NCI-H446 treated with DMSO at 0.1 percent for 48 hours (cell line): ENCODE measurements at regions not wholly inside any gene's neighbourhood (a gene's known extent, or its start where the extent isn't known, plus 50 kb on each side); places are given as distances from the start of the nearest gene placed in this dataset.
"Not testable (repeated sequence)": the region's sequence is repeated elsewhere in the genome, so short reads cannot be mapped to it uniquely, and the experiment has no call there.

Experiments used
- DNase-seq: peaks from one replicate; lab custom pipeline; 2025; lab: John Stamatoyannopoulos, UW

DNA sequence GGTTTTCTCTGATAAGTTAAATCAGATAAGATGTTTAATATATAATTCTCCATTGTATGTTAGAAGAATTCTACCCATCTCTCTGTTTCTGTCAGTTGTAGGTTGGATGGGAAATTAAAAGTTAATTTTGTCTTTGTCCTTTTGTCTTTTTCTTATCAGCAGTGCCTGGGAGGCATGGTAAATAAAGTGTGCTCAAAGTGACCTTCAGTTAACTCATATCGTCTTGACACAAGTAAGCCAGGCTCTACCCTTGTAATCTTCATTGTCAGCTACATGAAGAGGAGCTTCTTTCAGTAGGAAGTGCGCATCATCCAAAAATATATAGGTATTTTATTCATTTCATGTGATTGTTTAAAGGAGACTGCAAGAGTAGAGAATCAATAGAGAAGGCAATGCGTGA lies 138.9 kb upstream of the NRIP1 start:
- no peak for DNase-seq

DNA sequence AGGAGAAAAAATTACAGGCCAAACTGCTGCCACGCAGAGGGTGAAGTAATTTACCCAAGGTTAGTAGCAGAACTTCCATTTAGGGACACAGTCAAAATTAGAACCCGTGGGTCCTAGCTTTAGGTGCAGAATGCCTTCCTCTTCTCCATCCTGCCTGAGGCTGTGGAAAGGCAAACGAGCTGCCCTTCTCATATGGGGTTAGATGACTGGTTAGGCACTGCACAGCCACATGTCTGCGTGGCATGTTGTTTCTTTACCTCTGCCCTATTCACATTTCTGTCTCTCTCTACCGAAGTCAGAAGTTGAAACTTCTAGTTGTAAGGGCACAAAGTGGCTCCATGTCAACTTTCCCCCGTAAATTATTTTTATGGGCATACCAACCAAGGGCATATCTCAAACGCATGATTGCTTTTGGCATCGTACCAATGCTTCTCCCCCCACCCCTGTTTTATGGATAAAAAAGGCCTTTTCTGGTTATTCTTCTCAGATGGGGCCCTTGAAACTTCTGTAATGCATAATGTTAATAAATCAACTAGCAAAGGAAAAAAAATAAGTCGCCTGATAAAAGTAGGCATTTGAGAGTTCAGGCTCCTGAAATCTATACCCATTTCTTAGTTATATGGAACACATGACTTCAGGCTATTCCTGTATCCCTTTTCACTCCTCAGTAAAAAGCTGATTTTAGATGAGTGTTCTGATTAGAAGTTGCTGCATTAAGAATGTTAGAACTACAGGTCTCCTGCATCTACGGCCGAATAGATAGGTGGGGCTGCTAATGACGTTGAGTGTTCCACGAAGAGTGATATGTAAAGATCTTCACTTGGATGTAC lies 139.6 kb upstream of the NRIP1 start:
- DNase-seq, result no peak

DNA sequence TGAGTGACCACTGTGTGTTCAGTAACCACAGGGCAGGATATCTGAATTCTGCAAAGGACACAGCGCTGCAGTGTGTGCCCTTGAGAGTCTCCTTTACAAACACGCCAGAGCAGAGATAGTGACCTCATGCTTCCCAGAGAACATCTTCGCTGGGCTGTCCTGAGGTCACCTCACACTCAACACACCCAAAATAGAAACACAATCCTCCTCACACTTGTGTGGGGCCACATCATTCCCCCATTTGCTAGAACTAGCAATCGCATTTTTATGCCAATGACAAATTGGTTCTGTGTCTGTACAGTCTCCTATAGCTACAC lies 140.1 kb upstream of the NRIP1 start:
- DNase-seq, result no peak

DNA sequence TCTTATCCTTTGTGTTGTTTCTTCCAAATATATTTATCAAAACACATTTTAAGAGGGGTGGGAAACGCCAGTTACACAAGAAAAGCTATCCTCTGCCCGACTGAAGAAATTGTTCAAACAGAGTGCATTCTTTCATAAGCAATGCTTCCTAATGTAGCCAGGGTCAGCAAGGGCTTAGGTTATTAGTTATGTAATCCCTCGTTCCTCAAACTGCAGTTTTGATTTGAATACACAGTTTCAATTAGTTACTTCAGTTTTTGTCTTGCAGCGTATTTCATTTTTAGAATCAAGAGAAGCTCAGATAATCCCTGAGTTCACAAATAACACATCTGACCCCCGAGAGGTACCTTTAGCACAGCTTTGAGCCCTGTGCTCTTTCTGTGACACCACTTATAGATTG lies 141.7 kb upstream of the NRIP1 start:
- no peak for DNase-seq

DNA sequence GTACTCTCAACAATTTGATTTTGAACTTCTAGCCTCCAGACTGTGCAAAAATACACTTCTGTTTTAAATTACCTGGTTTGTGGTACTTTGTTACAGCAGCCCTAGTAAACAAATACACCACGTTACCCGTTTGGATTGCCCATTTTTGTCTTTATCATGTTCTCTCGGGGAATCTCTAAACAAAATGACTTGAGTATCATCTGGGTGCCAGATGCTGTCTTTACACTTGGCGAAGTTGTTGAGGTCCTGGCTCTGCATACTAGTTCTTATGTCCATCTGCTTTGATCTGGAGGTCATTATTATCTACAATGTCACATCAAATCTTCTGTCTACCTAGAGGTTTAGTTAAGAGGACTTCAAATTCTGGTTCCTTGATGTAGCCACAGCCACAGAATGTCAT lies 142.4 kb upstream of the NRIP1 start:
- DNase-seq, result no peak

DNA sequence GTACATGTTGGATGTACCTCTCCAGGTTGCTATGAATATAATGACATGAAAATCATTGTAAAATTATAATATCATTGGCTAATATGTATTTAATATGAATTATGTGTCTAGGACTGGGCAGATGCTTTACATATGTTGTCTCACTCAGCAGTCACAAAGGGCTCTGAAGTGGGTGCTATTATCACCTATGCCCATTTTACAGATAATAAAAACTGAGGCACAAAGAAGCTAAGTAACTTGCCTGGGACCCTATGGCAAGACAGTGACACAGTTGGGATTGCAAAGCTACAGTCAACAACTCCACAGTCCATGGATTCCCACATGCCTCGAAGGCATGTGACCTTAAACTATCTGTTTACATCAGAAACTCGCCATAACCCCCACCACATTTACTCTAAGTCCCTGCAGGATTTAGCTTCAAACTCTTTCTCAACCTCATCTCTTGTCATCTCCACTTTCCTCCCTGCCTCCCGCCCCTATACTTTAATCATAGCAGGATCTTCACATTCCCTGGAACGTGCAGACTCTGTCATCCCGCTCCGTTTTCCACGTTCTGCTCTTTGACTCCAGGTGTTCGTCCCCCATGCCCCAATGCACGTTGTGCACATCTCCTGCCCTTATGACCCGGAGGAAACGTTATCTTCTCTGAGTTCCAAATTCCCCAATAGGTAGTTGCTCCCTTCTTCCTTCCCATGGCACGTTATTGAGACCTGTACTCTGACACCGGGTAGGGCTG lies 143.0 kb upstream of the NRIP1 start:
- DNase-seq, result no peak

DNA sequence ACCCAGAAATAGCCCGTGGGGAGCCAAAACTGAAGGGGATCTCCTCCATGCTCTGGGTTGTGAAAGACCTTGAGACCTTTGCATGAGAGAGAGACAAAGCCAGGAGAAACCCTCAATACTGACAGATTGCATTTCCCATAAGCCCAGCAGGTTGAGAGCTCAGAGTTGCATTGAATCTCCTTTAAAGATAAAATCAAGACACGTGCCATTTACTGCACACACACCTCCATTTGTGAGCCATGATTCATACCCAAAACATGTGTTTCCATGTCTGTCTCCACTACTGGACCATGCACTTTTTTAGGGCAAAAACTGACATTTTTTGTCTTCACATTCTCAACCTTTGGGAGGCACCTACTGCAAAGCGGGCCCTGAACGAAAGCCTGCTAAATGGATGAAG lies 144.0 kb upstream of the NRIP1 start:
- no peak for DNase-seq

DNA sequence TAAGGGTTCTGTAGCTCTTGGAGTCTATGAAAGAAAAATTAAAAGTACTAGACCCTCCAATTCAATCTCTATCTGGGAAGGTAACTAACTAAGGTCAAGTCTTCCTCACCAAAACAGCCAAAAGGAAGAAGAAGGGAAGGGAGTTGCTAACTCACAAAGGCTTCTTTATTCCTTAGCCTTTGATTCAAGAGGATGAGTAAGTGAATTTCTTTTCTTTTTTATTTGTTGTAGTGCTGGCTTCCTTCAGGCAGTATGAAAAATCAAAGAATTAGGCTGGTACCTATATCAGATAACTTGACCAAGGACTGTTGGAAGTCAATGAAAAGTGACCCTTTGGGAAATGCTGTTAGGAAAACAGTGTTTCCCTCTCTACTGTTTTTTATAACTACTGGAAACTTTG lies 144.4 kb upstream of the NRIP1 start:
- no peak for DNase-seq

DNA sequence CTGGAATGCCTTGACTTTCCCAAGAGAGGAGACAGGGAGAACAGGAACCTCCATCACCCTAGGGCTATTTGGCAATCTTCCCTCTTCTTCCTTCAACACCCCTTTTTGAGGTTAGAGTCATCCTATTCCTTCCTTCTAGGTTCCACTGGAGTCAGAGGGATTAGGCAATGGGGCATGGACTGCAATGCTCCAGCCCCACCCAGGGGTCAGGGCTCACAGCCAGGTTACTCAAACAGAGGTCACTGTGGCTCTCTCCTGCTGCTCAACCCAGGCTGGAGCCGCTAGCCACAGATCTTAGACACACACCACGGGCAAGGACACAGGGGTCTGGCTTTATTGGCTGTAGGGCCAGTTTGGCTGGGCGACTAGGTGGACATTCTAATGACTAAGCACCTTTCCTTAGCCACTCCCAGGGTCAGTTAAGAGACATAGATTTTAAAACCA lies 145.5 kb upstream of the NRIP1 start:
- no peak for DNase-seq

DNA sequence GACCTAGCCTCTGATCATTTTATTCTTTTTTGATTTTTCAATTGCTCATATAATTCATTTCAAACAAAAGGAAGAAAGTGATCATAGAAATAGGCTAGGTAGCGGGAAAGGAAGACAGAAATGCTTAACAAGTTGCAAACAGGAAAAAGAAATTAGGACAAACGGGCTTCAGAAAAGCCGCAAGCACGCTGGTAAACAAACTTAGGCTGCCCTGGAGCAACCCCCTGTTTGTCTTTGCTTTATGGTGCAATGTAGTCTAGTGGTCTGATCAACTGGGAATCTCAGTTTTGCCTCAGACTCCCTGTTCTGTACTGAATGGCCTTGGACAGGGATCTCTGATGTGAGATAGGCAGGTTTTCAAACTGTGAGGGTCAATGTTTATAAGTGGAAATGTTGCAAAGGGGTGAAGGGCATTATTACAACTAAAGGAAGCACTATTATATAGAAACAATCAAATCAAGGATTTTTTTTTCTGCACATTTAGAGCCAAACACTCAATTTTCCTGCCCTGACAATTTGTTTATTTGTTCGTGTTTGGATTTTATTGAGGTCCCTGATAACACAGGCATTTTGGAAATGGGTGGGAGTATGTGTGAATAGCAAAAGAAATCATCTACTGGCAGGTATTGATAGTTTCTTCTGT lies 146.8 kb upstream of the NRIP1 start:
- DNase-seq, result no peak

DNA sequence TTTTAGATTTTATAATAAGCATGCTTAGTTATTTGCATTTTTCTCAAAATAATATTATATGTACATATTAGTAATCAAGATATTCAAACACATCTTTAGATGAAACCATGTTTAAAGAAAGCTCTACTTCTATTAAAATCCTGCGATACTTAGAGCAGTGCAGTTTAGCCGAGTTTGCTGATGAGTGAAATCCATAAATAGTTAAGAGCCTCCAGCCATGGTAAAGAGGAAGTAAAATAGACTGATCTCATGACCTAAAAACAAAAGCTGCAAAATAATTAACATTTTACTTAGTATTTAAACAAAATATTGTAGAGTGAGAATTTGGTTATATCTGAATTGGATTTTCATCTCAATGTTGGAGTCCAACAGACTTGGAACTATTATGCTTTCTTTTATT lies 147.4 kb upstream of the NRIP1 start:
- no peak for DNase-seq

DNA sequence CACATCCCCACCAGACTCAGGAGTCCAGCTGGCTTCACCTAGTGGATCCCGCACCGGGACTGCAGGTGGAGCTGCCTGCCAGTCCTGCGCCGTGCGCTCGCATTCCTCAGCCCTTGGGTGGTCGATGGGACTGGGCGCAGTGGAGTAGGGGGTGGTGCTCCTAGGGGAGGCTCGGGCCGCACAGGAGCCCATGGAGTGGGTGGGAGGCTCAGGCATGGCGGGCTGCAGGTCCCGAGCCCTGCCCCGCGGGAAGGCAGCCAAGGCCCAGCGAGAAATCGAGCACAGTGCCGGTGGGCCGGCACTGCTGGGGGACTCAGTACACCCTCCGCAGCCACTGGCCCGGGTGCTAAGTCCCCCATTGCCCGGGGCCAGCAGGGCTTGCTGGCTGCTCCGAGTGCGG lies 153.7 kb upstream of the NRIP1 start:
- not testable (repeated sequence) for DNase-seq

DNA sequence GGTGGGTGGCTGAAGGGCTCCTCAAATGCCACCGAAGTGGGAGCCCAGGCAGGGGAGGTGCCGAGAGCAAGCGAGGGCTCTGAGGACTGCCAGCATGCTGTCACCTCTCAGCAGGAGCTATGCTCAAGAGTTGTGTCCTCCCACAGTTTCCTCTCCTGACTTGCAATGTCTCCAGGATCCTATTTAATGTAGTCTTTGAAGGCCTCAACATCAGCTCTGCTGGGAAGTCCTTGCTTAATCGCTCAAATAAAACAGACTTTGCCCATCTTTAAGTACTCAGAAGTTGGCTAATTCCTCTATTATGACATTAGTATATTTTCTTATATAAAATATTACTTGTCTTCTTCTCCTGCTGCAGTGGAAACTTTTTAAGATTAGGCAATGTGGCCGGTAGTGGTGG lies 154.2 kb upstream of the NRIP1 start:
- no peak for DNase-seq

DNA sequence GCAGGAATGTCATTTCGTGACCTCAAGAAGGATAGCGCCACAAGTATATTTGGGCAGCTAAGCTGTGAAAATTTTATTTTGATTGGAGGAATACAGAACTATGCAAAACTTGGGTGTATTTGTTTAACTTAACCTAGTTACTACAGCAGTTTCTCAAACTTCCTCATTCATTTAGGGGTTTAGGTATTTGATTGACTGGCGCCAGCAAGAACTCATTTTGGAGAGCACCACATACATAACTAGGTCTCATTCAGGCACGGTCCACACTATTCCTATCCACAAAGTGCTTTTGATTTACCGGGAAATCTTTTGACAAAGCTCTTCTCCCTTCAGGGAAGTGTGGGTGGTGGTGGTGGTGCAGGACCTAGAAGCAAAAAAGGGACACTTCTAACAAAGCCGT lies 155.1 kb upstream of the NRIP1 start:
- no peak for DNase-seq

DNA sequence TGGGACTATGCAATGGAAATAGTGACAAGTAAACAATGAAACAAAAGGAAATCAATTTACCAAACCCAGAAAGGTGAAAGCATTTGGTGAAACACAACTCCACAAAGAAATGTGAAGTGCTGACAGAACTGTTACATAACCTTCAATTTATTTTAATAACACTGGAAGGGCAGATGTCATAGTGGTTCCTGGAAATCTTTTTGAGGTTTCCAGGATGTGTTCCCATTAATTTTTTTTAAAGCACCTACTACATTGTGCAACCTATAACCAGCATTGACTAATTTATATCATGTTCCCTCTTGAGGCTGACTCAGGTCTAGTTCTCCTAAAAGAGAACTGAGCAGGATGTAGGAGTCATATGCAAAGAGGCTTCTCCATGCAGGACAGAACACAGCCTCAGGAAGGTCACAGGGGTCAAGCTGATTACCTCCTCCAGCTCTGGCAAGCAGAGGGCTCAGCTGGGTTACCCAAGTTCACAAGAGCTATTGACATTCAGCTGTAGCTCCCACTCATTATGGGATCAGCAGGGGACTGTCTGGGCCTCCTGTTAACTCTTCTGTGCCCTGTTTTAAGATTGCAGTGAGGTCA lies 157.1 kb upstream of the NRIP1 start:
- no peak for DNase-seq

DNA sequence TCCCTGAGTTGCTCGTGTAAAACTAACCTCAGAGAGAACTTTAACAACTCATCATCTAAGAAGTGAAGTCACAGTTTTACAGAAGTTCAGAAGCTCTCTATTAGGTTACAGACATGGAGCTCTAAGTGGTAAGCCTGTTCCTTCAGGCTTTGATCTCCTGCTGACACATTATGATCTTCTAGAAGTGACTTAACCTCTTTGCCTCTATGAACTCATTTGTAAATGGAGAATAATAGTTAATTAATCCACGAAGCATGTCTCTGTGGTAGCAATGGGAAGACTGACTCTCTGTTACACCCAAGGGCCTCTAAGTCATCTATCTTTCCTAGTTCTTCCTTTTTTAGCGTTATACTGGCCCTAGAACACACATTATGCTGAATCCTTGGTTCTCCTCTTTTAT lies 157.9 kb upstream of the NRIP1 start:
- no peak for DNase-seq

DNA sequence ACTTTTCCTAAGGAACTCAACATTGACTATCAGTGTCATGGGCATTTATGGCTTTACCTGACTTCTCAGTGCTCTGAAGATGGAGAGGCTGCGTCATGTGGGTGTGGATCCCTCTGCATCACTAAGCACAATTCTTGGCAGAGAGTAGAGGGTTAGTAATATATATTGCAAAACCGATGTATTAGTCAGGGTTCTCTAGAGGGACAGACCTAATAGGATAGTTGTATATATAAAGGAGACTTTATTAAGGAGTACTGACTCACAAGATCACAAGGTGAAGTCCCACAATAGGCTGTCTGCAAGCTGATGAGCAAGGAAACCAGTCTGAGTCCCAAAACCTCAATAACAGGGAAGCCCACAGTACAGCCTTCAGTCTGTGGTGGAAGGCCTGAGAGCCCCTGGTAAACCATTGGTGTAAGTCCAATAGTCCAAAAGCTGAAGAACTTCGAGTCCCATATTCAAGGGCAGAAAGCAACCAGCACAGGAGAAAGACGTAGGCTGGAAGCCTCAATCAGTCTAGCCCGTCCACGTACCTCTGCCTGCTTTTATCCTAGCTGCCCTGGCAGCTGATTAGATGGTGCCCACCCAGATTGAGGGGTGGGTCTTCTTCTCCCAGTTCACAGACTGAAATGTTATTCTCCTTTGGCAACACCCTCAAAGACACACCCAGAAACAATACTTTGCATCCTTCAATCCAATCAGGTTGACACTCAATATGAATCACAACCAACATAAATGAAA lies 159.7 kb upstream of the NRIP1 start:
- DNase-seq, result no peak

DNA sequence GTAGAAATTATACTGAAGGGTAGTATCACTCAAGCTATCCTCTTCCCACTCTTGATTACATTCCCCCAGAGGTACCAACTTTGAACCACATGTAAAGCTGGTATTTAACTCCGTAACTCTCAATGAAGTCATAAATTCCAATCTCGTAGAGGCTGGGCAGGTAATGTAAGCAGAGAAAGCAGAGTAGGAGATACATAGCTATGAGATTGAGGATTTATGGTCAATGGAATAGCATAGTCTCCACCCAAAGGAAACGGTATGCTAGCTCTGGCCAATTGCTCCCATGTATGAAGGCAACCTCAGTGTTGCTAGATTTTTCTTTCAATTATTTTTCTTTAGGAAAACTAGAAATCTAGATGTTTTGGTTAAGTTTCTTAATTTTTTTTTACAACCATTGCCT lies 163.1 kb upstream of the NRIP1 start:
- no peak for DNase-seq

DNA sequence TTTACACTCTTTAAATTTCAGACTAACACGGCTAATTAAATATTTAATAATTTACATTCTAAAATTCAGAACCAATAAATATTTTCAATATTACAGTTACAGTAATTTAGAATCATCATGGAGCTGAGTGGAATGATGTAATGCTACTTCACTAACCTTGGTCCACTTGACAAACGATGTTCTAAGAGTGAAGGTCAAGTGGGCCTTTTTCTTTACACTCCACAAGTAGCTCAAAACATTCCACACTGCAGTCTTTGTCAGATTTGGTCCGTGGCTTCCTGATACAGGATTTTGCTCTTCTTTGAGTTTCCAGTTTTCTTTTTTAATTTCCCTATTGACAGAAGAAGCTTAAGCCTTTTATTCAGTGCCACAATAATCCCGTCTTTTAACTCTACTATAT lies 164.6 kb upstream of the NRIP1 start:
- no peak for DNase-seq

DNA sequence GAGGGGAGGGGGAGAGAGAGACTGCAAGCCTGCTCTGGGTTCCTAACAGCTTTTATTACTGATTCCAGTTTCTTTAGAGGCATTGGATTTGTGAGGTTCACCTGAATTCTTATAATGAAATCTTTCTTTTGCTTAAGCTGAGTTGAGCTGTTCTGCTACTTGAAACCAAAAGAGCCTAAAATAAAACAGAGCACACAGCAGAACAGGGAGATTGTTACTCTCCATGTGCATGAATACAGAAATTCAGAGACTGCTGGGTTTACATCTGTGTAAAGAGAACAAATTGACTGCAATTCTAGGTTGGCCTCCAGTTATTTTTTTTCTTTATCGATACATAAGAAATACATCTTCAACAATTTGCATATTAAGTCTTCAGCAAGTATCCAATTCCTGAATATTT lies 168.8 kb upstream of the NRIP1 start:
- DNase-seq, result no peak

DNA sequence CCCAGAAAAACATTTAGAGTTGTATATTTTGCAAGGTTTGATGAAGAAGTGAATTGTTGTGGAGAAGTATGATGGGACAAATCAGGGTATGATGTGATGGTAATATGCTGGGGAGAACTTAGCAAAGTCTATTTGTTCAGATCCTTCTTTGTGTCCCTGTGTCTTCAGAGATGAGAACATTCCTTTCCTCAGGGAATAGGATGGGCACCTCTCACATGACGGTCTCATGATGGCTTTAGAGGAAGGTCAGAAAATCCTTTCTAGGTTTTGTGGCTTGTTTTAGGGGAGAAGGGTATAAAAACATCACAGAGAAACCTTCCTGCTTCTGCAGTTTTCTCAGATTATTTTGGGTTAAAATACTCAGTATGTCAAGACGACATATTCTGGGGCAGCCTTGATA lies 171.3 kb upstream of the NRIP1 start:
- DNase-seq, result no peak

DNA sequence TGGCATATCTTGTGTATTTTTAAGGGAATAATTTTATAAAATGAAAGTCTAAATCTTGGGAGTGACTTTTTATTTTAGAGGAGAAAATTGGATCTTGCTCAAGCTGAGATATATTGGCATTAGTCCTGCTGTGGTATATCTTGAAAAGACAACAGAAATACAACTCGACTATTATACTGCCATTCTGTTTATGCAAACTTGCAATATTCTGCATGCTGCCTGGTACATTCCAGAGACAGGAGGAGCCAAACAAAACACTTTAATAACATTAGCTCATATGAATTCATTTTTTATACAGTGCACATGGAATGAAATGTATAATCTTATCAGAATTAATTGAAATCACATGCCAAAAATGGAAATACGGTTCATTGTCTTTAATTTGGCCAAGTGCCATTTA lies 176.0 kb upstream of the NRIP1 start:
- no peak for DNase-seq
